ENCODE measurements at regions not wholly inside any gene's neighbourhood (a gene's known extent, or its start where the extent isn't known, plus 50 kb on each side); places are given as distances from the start of the nearest gene placed in this dataset.

DNA sequence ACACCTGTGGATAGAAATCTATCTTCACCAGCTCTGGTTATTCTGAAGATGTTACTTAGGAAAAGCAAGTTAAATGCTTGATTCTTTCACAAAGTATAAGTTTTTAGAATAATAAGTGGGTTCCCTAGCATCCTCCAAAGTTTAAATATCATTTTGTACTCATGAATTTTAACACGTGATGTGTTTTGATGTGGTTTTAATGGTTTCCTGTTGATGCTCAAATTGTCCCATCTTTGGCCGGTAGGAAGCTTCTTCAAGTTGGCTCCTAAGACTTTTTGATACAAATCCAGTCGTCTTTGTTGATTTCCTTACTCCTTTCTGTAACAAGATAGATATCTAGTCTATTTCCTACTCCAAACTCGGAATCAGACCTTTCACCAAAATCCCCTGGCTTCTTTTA lies 94.5 kb upstream of the STXBP5 start:
- H3K9me3 ChIP-seq: no peaks in the 10 kb centered on the region
- H3K27me3 ChIP-seq: no peaks in the 10 kb centered on the region
- no peak overlapping the region for H3K4me3 ChIP-seq
- no peak overlapping the region for H3K27ac ChIP-seq
- TF ChIP-seq POLR2A (IDR thresholded peaks at IDR 0.05): no peak
- TF ChIP-seq, protein P1, sequence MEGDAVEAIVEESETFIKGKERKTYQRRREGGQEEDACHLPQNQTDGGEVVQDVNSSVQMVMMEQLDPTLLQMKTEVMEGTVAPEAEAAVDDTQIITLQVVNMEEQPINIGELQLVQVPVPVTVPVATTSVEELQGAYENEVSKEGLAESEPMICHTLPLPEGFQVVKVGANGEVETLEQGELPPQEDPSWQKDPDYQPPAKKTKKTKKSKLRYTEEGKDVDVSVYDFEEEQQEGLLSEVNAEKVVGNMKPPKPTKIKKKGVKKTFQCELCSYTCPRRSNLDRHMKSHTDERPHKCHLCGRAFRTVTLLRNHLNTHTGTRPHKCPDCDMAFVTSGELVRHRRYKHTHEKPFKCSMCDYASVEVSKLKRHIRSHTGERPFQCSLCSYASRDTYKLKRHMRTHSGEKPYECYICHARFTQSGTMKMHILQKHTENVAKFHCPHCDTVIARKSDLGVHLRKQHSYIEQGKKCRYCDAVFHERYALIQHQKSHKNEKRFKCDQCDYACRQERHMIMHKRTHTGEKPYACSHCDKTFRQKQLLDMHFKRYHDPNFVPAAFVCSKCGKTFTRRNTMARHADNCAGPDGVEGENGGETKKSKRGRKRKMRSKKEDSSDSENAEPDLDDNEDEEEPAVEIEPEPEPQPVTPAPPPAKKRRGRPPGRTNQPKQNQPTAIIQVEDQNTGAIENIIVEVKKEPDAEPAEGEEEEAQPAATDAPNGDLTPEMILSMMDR (IDR thresholded peaks at IDR 0.05): no peak
- no peaks in the 10 kb centered on the region for H3K36me3 ChIP-seq
- 59 to 61% methylated on average over 4 of the region's 4 CpGs for WGBS, 2 donors
- DNase-seq: no peak
- H3K4me1 ChIP-seq: no peaks in the 10 kb centered on the region
- intact Hi-C loops (cut with DNase I): no loop called here

DNA sequence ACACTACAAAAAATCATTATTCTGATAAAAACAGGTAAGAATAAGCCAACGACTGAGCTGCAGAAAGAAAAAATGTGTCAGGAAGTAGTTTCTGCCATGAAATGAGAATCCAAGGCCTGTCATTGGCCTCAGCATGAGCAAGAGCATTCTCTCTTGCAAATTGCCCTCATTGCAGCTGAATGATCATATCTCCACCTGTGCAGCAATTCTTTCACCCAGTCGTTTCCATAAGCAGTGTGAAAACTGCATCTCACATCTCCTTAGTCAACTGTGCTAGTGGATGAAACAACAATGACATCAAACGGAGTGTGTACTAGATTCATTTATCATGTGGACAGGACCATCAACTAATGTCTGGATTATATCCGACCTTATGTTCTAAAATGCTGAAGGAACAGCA lies 88.2 kb upstream of the STXBP5 start:
- no peaks in the 10 kb centered on the region for H3K36me3 ChIP-seq
- no peak for DNase-seq
- WGBS, 2 donors: 44 to 58% methylated on average over 4 of the region's 4 CpGs
- no peaks in the 10 kb centered on the region for H3K27me3 ChIP-seq
- H3K9me3 ChIP-seq: no peaks in the 10 kb centered on the region
- no peaks in the 10 kb centered on the region for H3K4me1 ChIP-seq
- no peak overlapping the region for H3K4me3 ChIP-seq
- H3K27ac ChIP-seq: no peak overlapping the region
- TF ChIP-seq, protein P1 (IDR thresholded peaks at IDR 0.05): no peak
- no peak for TF ChIP-seq POLR2A (IDR thresholded peaks at IDR 0.05)
- intact Hi-C loops (cut with DNase I): no loop called here

DNA sequence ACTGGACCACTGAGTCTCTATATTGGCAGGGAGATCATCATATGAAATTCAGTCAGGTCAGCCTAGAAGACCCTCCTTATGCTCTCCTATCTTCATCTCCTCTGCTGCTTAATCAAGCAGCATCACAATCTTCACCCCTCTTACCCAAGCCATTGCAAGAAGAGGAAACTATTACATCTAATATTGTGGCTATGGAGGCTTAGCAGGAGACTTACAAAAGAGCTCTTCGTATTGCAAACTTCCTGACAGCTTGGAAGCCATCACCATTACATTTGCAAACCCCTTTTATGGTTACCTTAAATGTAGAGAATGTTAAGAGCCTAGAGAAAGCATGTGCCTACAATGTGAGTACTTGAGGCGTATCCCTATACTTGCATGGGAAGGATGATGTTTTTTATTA lies 87.2 kb upstream of the STXBP5 start:
- intact Hi-C loops (cut with DNase I): no loop called here
- Histone ChIP-seq H3K4me1 (no peaks in the 10 kb centered on the region), H3K4me3 (no peak overlapping the region), H3K27ac (no peak overlapping the region), H3K36me3 (no peaks in the 10 kb centered on the region), H3K27me3 (no peaks in the 10 kb centered on the region), H3K9me3 (no peaks in the 10 kb centered on the region)
- TF ChIP-seq, protein P1 (IDR thresholded peaks at IDR 0.05): no peak
- DNase-seq: no peak
- WGBS, 2 donors: 64 to 78% methylated on average over 2 of the region's 2 CpGs

DNA sequence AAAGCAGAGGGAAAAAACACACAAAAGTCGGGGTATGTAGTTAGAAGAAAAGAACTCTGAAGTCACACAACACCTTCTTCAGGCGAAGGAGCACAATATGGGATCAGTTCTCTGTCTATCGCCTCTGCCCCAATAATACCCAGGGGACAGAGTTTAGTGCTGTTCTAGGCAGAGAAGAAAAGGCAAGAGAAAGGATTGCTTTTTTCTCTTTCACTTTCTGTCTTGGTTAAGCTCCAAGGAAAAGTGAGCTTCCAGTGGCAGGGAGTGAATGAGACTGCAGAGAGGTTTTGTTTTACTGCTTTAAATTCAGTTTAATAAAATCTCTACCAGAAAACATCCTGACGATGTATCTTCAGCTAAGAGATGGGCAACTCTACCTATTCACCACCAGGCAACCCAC lies 86.6 kb upstream of the STXBP5 start:
- no peak for DNase-seq
- no peak overlapping the region for H3K4me3 ChIP-seq
- no peaks in the 10 kb centered on the region for H3K27me3 ChIP-seq
- no peak overlapping the region for H3K27ac ChIP-seq
- no peak for TF ChIP-seq POLR2A (IDR thresholded peaks at IDR 0.05)
- TF ChIP-seq, protein P1 (IDR thresholded peaks at IDR 0.05): no peak
- H3K4me1 ChIP-seq: no peaks in the 10 kb centered on the region
- H3K9me3 ChIP-seq: no peaks in the 10 kb centered on the region
- H3K36me3 ChIP-seq: no peaks in the 10 kb centered on the region
- intact Hi-C loops (cut with DNase I): no loop called here
- WGBS, 2 donors: 63 to 67% methylated on average over 4 of the region's 4 CpGs

DNA sequence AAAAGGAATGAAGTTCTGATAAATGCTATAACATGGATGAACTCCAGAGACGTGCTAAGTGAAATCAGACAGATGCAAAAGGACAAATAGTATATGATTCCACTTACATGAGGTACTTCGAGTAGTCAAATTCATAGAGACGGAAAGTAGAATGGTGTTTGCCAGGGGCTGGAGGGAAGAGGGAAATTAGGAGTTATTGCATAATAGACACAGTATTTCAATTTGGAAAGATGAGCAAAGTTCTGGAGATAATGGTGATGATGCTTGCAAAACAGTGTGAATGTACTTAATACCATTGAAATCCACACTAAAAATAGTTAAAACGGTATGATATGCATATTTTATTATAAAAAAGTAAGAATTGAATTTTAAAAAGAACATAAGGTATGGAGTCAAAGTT lies 84.9 kb upstream of the STXBP5 start:
- Histone ChIP-seq H3K27me3 (no peaks in the 10 kb centered on the region), H3K27ac (no peak overlapping the region), H3K4me3 (no peak overlapping the region), H3K4me1 (no peaks in the 10 kb centered on the region), H3K9me3 (no peaks in the 10 kb centered on the region), H3K36me3 (no peaks in the 10 kb centered on the region)
- intact Hi-C loops (cut with DNase I): no loop called here
- WGBS, 2 donors: 81 to 90% methylated on average over 4 of the region's 4 CpGs
- TF ChIP-seq, protein P1 (IDR thresholded peaks at IDR 0.05): no peak
- TF ChIP-seq POLR2A (IDR thresholded peaks at IDR 0.05): no peak
- DNase-seq: no peak

Data from esophagus squamous epithelium (tissue), 5 donors.